Transverse colon (tissue), 4 donors: ENCODE measurements at regions not wholly inside any gene's neighbourhood (a gene's known extent, or its start where the extent isn't known, plus 50 kb on each side); places are given as distances from the start of the nearest gene placed in this dataset.

Experiments used
- DNase-seq: peaks from one replicate; pipeline ENCODE4 v3.0.0-alpha.2; 2019
- H3K27ac ChIP-seq, 4 donors: fragments of 200-600 bp; sonication (generic); 2 replicates each; pipeline ENCODE4 v1.5.1; 2016 to 2018; ENCODE audit warnings: inconsistent platforms in 4 of 4
- H3K27me3 ChIP-seq: fragments of 200-600 bp; sonication (generic); 2 replicates; pipeline ENCODE4 v1.5.1; 2017; ENCODE audit warnings: inconsistent platforms
- H3K36me3 ChIP-seq, 4 donors: fragments of 200-600 bp; sonication (generic); 2 replicates each; pipeline ENCODE4 v1.5.1; 2017 to 2019; ENCODE audit warnings: inconsistent platforms in 4 of 4
- H3K4me1 ChIP-seq, 4 donors: fragments of 200-600 bp; sonication (generic); 2 replicates each; pipeline ENCODE4 v1.5.1; 2017 to 2020; ENCODE audit warnings: inconsistent platforms in 4 of 4
- H3K4me3 ChIP-seq, 4 donors: fragments of 200-600 bp; sonication (generic); 1 replicate in 1 of 4; 2 replicates in 3 of 4; pipeline versions ENCODE4 v1.5.1 to v1.6.1; 2017 to 2019; ENCODE audit warnings: inconsistent platforms in 4 of 4
- H3K9me3 ChIP-seq, 2 donors: fragments of 200-600 bp; sonication (generic); 2 replicates each; pipeline ENCODE4 v1.5.1; 2017 to 2019; ENCODE audit warnings: inconsistent platforms in 2 of 2
- CTCF ChIP-seq, 5 experiments: fragments of 200-600 bp in 3 of 5; fragments of 450-650 bp in 2 of 5; sonication (generic) in 3 of 5; IDR thresholded peaks; 1 replicate in 2 of 5; 2 replicates in 3 of 5; pipeline ENCODE4 v1.5.1; 2016 to 2017; ENCODE audit warnings: antibody characterized with exemption in 5 of 5, inconsistent platforms in 3 of 5, mild to moderate bottlenecking in 2 of 5, moderate library complexity in 1 of 5
- EP300 ChIP-seq: sonication (generic); formaldehyde crosslinking; IDR thresholded peaks from one replicate; pipeline ENCODE4 v1.6.1; 2017; ENCODE audit warnings: antibody characterized with exemption, low read depth
- POLR2A ChIP-seq: fragments of 450-650 bp; IDR thresholded peaks from one replicate; pipeline ENCODE4 v1.6.1; 2016; ENCODE audit warnings: antibody characterized with exemption, mild to moderate bottlenecking, moderate library complexity
- POLR2AphosphoS5 ChIP-seq, 3 donors: sonication (generic); formaldehyde crosslinking; IDR thresholded peaks; one replicate each; pipeline ENCODE4 v1.6.1; 2016; ENCODE audit warnings: antibody characterized with exemption in 3 of 3
- WGBS, 2 donors: methylation state at CpG; one replicate each; pipeline ENCODE4 v1.1.5; 2018; ENCODE audit warnings: low coverage in 1 of 2; 5-methylcytosine and 5-hydroxymethylcytosine counted together
- in situ Hi-C, 4 donors: fragments of 200-750 bp; cut with MboI; loops; one replicate each; pipeline versions ENCODE4 v1.15.0 to v1.15.1; 2017; ENCODE audit warnings: low sequenced_read_pairs in 3 of 4, low pct_ligation_motif_present in 1 of 4, low pct_unique_long_range_greater_than_20kb in 1 of 4
- intact Hi-C: fragments of 100-400 bp; cut with DNase I; formaldehyde crosslinking; loops from one replicate; pipeline ENCODE4 v1.15.1; 2023; ENCODE audit warnings: low total_unique reads

GRCh38 chr18:55858661-55859515 is 270.9 kb upstream of the TCF4 start:
- DNase-seq = no peak
- no peak overlapping the region for H3K4me3 ChIP-seq
- no peaks in the 10 kb centered on the region for H3K27me3 ChIP-seq
- 74 to 83% methylated on average over 14 to 17 of the region's 17 CpGs for WGBS, 2 donors
- H3K27ac ChIP-seq = no peak overlapping the region
- no peak for TF ChIP-seq POLR2AphosphoS5 (IDR thresholded peaks at IDR 0.05)
- in situ Hi-C loops = no loop called here
- H3K36me3 ChIP-seq = no peaks in the 10 kb centered on the region
- H3K9me3 ChIP-seq = no peaks in the 10 kb centered on the region
- no peaks in the 10 kb centered on the region for H3K4me1 ChIP-seq
- intact Hi-C loops = no loop called here

- no peaks in the 10 kb centered on the region for H3K9me3 ChIP-seq
- no peak for TF ChIP-seq POLR2A
- no peak for TF ChIP-seq CTCF (IDR thresholded peaks at IDR 0.05)
- intact Hi-C loops (no loop called here), in situ Hi-C loops (no loop called here)
- no peak overlapping the region for H3K27ac ChIP-seq
- 72 to 80% methylated on average over 2 to 7 of the region's 7 CpGs for WGBS, 2 donors
- no peaks in the 10 kb centered on the region for H3K27me3 ChIP-seq
- H3K4me3 ChIP-seq = no peak overlapping the region
- no peak for DNase-seq
- H3K4me1 ChIP-seq = no peaks in the 10 kb centered on the region
- no peaks in the 10 kb centered on the region for H3K36me3 ChIP-seq
These were observed 270.0 kb upstream of the TCF4 start for GRCh38 chr18:55857956-55858355.

GRCh38 chr18:55857409-55857808 is 269.4 kb upstream of the TCF4 start:
- WGBS, 2 donors = 69 to 71% methylated on average over 2 of the region's 2 CpGs
- Histone ChIP-seq H3K27ac (no peak overlapping the region), H3K4me1 (no peaks in the 10 kb centered on the region), H3K4me3 (no peak overlapping the region), H3K27me3 (no peaks in the 10 kb centered on the region), H3K36me3 (no peaks in the 10 kb centered on the region), H3K9me3 (no peaks in the 10 kb centered on the region)
- DNase-seq = no peak
- TF ChIP-seq POLR2A = no peak
- intact Hi-C loops (no loop called here), in situ Hi-C loops (no loop called here)

GRCh38 chr18:55856679-55857078 is 268.7 kb upstream of the TCF4 start:
- Histone ChIP-seq H3K27ac (no peak overlapping the region), H3K27me3 (no peaks in the 10 kb centered on the region), H3K4me1 (no peaks in the 10 kb centered on the region), H3K36me3 (no peaks in the 10 kb centered on the region), H3K9me3 (no peaks in the 10 kb centered on the region), H3K4me3 (no peak overlapping the region)
- DNase-seq = no peak
- in situ Hi-C loops (no loop called here), intact Hi-C loops (no loop called here)
- no peak for TF ChIP-seq POLR2AphosphoS5 (IDR thresholded peaks at IDR 0.05)
- no peak for TF ChIP-seq EP300
- TF ChIP-seq CTCF (IDR thresholded peaks at IDR 0.05) = no peak
- no peak for TF ChIP-seq POLR2A

- Histone ChIP-seq H3K4me1 (no peaks in the 10 kb centered on the region), H3K4me3 (no peak overlapping the region), H3K27me3 (no peaks in the 10 kb centered on the region), H3K27ac (no peak overlapping the region), H3K36me3 (no peaks in the 10 kb centered on the region), H3K9me3 (no peaks in the 10 kb centered on the region)
- intact Hi-C loops = no loop called here
- 35 to 65% methylated on average over 2 of the region's 2 CpGs for WGBS, 2 donors
- in situ Hi-C loops = no loop called here
- DNase-seq = no peak
- no peak for TF ChIP-seq POLR2A
- TF ChIP-seq CTCF (IDR thresholded peaks at IDR 0.05) = no peak
- TF ChIP-seq POLR2AphosphoS5 (IDR thresholded peaks at IDR 0.05) = no peak
These were observed 268.2 kb upstream of the TCF4 start for GRCh38 chr18:55856229-55856628.
